ENCODE measurements at regions not wholly inside any gene's neighbourhood (a gene's known extent, or its start where the extent isn't known, plus 50 kb on each side); places are given as distances from the start of the nearest gene placed in this dataset.

DNA sequence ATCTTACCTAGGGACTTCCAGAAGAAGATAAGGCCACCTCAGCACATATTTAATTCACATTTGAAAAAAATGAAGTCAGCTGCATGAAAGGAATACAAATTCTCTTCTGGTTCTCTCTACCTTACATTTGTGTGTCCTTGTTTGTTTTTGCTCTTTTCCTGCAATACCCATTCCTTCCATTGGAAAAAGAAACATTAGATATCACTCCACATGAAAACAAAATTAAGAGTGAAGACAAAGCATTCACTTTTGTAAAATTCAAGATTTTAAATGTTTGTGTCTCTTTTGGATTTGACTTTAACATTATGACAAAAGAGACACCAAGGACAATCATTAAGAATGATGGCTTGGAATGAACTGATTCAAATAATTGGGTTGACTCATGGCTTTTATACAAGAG is 1351.8 kb downstream of the FSTL5 start:
- no peak for TF ChIP-seq SMC3 (IDR thresholded peaks at IDR 0.05)
- TF ChIP-seq, protein P1, sequence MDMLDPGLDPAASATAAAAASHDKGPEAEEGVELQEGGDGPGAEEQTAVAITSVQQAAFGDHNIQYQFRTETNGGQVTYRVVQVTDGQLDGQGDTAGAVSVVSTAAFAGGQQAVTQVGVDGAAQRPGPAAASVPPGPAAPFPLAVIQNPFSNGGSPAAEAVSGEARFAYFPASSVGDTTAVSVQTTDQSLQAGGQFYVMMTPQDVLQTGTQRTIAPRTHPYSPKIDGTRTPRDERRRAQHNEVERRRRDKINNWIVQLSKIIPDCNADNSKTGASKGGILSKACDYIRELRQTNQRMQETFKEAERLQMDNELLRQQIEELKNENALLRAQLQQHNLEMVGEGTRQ (IDR thresholded peaks at IDR 0.05): no peak
- no peak for TF ChIP-seq POLR2A (IDR thresholded peaks at IDR 0.05; ENCODE audit: low read length)
- TF ChIP-seq, protein P2, sequence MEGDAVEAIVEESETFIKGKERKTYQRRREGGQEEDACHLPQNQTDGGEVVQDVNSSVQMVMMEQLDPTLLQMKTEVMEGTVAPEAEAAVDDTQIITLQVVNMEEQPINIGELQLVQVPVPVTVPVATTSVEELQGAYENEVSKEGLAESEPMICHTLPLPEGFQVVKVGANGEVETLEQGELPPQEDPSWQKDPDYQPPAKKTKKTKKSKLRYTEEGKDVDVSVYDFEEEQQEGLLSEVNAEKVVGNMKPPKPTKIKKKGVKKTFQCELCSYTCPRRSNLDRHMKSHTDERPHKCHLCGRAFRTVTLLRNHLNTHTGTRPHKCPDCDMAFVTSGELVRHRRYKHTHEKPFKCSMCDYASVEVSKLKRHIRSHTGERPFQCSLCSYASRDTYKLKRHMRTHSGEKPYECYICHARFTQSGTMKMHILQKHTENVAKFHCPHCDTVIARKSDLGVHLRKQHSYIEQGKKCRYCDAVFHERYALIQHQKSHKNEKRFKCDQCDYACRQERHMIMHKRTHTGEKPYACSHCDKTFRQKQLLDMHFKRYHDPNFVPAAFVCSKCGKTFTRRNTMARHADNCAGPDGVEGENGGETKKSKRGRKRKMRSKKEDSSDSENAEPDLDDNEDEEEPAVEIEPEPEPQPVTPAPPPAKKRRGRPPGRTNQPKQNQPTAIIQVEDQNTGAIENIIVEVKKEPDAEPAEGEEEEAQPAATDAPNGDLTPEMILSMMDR (IDR thresholded peaks at IDR 0.05): no peak
- TF ChIP-seq EP300 (IDR thresholded peaks at IDR 0.05): no peak
